ENCODE measurements at regions not wholly inside any gene's neighbourhood (a gene's known extent, or its start where the extent isn't known, plus 50 kb on each side); places are given as distances from the start of the nearest gene placed in this dataset.
A peak's percentile ranks its signal among the peaks of the same experiment; 100 is the strongest.

DNA sequence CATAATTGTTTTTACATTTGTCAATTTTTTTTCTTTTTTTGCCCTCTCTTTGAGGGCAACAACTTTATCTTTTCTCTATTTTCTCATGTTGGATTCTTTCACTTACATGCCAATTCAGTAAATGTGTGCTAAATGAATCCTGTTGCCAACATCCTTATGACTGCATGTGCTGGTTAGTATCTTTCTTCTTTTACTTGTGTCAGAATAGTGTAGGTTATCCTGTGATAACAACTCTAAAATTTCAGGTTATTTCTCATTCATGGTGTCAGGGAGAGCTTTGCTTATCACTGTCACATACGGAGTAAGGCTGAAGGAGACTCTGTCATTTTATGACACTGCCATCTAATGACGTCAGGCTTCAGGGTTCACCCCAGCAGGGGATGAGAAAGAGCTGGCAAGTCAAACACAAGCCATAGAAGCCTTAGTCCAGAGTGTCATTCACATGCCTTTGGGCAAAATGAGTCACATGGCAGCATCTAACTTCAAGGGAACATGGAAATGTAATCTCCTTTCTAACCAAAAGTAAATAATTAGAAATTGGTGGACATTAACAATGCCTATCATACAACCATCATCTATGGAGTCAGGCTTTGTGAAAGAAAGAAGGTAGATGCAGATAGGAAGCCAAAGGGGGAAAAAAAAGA is 242.5 kb upstream of the ATP2B1 start:
- Histone ChIP-seq H3K4me3 (ENCODE audit: low read length) (no peak overlapping the region), H3K9ac (ENCODE audit: low read length) (no peak overlapping the region), H3K79me2 (ENCODE audit: control insufficient read depth, insufficient read depth, low read length) (no peaks in the 10 kb centered on the region), H2BK15ac (replicated peaks; ENCODE audit: low read depth) (no peak overlapping the region), H3K27ac (ENCODE audit: low read depth, low read length) (no peak overlapping the region), H3K27me3 (ENCODE audit: insufficient read depth, low read length, poor library complexity) (no peaks in the 10 kb centered on the region), H2BK5ac (ENCODE audit: low read length) (no peak overlapping the region), H3K4me1 (ENCODE audit: control insufficient read depth, low read depth, low read length) (no peaks in the 10 kb centered on the region), H4K8ac (ENCODE audit: low read depth, low read length) (no peak overlapping the region), H2AK5ac (ENCODE audit: low read length) (no peak overlapping the region), H4K5ac (ENCODE audit: low read length) (no peak overlapping the region), H3K56ac (ENCODE audit: low read length) (no peak overlapping the region), H3K4ac (ENCODE audit: low read depth, low read length) (no peak overlapping the region), H3K23ac (ENCODE audit: low read length) (no peak overlapping the region), H3K36me3 (ENCODE audit: control insufficient read depth, insufficient read depth, low read length) (no peaks in the 10 kb centered on the region), H3K4me2 (ENCODE audit: low read length) (no peak overlapping the region), H3K79me1 (ENCODE audit: low read length) (no peaks in the 10 kb centered on the region), H3K18ac (ENCODE audit: low read length) (no peak overlapping the region), H2BK120ac (ENCODE audit: low read depth, low read length) (no peak overlapping the region)
- no CpG with 5 or more reads among the region's 2 CpGs for WGBS (ENCODE audit: extremely low coverage, insufficient coverage, low lambda C conversion rate)
- peak; percentile 48 for DNase-seq

DNA sequence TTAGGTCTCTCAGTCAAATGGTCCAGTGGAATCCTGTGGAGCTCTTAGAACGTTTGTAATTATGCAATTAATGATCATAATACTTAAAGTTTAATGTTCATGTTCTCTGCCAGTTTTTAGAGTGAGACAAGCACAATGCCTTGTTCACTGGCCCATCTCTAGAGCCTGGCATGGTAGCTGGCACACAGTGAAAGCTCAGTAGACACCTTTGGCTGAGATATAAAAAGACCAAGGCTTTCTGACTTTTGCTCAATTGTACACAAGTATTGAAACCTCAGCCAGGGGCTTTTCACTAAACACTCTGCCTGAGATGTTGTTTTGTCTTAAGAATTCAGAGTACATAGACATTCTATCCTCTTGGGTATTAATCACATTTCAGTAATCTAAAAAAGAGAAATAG is 241.8 kb upstream of the ATP2B1 start:
- no peaks in the 10 kb centered on the region for H3K27me3 ChIP-seq (ENCODE audit: insufficient read depth, low read length, poor library complexity)
- H3K4ac ChIP-seq (ENCODE audit: low read depth, low read length): no peak overlapping the region
- H3K79me2 ChIP-seq (ENCODE audit: control insufficient read depth, insufficient read depth, low read length): no peaks in the 10 kb centered on the region
- no peak overlapping the region for H3K27ac ChIP-seq (ENCODE audit: low read depth, low read length)
- no peaks in the 10 kb centered on the region for H3K79me1 ChIP-seq (ENCODE audit: low read length)
- H2AK5ac ChIP-seq (ENCODE audit: low read length): no peak overlapping the region
- no peak overlapping the region for H4K5ac ChIP-seq (ENCODE audit: low read length)
- DNase-seq: no peak
- no peak overlapping the region for H2BK5ac ChIP-seq (ENCODE audit: low read length)
- no peak overlapping the region for H3K9ac ChIP-seq (ENCODE audit: low read length)
- no CpG with 5 or more reads among the region's 1 CpG for WGBS (ENCODE audit: extremely low coverage, insufficient coverage, low lambda C conversion rate)
- H3K56ac ChIP-seq (ENCODE audit: low read length): no peak overlapping the region
- H3K4me1 ChIP-seq (ENCODE audit: control insufficient read depth, low read depth, low read length): no peaks in the 10 kb centered on the region
- no peak overlapping the region for H2BK15ac ChIP-seq (replicated peaks; ENCODE audit: low read depth)
- no peak overlapping the region for H3K4me3 ChIP-seq (ENCODE audit: low read length)
- H3K4me2 ChIP-seq (ENCODE audit: low read length): no peak overlapping the region
- no peak overlapping the region for H4K8ac ChIP-seq (ENCODE audit: low read depth, low read length)
- no peak overlapping the region for H3K23ac ChIP-seq (ENCODE audit: low read length)
- peak overlapping the region; percentile 75 for H3K18ac ChIP-seq (ENCODE audit: low read length)
- no peaks in the 10 kb centered on the region for H3K36me3 ChIP-seq (ENCODE audit: control insufficient read depth, insufficient read depth, low read length)
- no peak overlapping the region for H2BK120ac ChIP-seq (ENCODE audit: low read depth, low read length)

DNA sequence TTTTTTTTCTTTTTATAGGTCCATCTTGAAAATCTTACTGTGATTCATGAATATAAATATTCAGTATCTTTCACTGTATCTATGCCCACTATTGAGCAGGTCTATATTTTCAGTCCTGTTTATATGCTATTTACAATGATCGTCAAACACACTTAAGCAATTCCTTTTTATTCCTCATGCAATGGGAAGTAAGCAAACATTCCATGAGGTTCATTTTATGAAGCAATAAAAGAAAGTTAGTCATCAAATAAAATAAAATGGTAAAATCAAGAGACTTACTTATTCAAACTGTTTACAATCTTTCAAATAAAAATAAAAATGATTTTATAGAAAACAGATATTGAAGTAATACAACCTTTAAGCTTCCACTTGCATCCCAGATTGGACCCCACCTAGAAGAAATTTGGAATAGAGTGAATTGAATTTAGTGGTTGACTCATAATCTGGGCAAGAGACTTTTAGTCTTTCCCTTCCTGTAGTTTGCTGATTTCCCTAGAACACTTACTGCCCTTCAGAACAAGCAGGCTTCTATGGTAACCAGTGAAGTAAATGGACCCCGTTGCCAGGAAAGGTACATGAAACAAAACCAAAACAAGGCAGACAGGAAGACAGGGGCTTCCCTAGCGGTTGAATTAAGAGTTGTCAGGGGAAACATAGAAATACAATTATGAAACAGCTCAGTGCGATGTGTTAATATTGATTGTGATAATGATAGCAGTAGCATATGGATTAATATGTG is 241.0 kb upstream of the ATP2B1 start:
- H2AK5ac ChIP-seq (ENCODE audit: low read length): no peak overlapping the region
- no peaks in the 10 kb centered on the region for H3K79me2 ChIP-seq (ENCODE audit: control insufficient read depth, insufficient read depth, low read length)
- H3K4ac ChIP-seq (ENCODE audit: low read depth, low read length): no peak overlapping the region
- WGBS (ENCODE audit: extremely low coverage, insufficient coverage, low lambda C conversion rate): 100% methylated on average over 1 of the region's 4 CpGs
- no peak overlapping the region for H3K4me3 ChIP-seq (ENCODE audit: low read length)
- H3K4me2 ChIP-seq (ENCODE audit: low read length): no peak overlapping the region
- no peak overlapping the region for H4K8ac ChIP-seq (ENCODE audit: low read depth, low read length)
- no peak overlapping the region for H2BK5ac ChIP-seq (ENCODE audit: low read length)
- no peak overlapping the region for H3K18ac ChIP-seq (ENCODE audit: low read length)
- H3K27me3 ChIP-seq (ENCODE audit: insufficient read depth, low read length, poor library complexity): no peaks in the 10 kb centered on the region
- H3K56ac ChIP-seq (ENCODE audit: low read length): no peak overlapping the region
- no peak overlapping the region for H3K23ac ChIP-seq (ENCODE audit: low read length)
- no peak overlapping the region for H3K27ac ChIP-seq (ENCODE audit: low read depth, low read length)
- no peaks in the 10 kb centered on the region for H3K79me1 ChIP-seq (ENCODE audit: low read length)
- no peaks in the 10 kb centered on the region for H3K36me3 ChIP-seq (ENCODE audit: control insufficient read depth, insufficient read depth, low read length)
- no peak overlapping the region for H3K9ac ChIP-seq (ENCODE audit: low read length)
- no peak overlapping the region for H2BK15ac ChIP-seq (replicated peaks; ENCODE audit: low read depth)
- H4K5ac ChIP-seq (ENCODE audit: low read length): no peak overlapping the region
- H2BK120ac ChIP-seq (ENCODE audit: low read depth, low read length): no peak overlapping the region
- H3K4me1 ChIP-seq (ENCODE audit: control insufficient read depth, low read depth, low read length): no peaks in the 10 kb centered on the region
- DNase-seq: peak; percentile 64

DNA sequence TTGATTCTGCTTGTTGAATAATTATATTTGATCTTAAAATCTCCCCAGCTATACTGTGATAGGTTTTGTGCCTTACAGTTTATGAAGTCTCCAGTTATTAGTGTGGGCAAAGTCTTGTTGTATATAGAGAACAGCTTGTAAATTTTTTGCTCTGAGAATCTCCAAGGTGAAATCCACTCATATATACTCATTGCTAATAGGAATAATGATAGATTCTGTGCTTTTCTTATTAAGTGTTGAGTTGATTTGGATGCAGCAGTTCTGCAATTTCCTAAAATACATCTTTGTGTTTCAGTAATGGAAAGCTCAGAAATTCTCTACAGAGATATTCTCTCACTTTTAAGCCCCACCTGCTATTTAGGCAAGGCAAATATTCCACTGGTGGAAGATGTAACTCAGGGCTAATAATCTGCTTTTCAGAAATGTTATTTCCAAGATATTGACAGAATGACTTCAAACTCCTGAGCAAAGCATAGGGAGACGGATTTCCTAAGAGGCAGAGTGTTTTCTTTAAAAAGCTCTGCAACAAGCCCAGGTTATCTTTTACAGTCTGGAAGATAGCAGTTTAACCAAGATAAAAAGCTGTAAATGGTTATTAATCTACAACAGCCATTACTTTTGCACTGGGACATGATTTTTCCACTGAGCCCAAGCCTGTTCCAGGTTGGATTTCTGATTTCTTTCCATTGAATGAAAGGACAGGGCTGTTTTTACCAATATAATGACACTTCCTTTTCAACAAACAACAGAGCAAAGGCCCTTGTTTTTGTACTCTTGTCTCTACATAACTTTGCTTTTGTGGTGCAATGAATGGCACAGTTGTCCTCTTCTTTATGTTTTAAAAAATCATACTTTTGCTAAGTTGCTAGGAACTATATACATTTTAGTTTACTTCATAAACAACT is 239.9 kb upstream of the ATP2B1 start:
- no peak overlapping the region for H3K56ac ChIP-seq (ENCODE audit: low read length)
- H2BK15ac ChIP-seq (replicated peaks; ENCODE audit: low read depth): no peak overlapping the region
- H3K23ac ChIP-seq (ENCODE audit: low read length): no peak overlapping the region
- DNase-seq: no peak
- no peak overlapping the region for H3K9ac ChIP-seq (ENCODE audit: low read length)
- H2AK5ac ChIP-seq (ENCODE audit: low read length): no peak overlapping the region
- H2BK120ac ChIP-seq (ENCODE audit: low read depth, low read length): no peak overlapping the region
- H4K5ac ChIP-seq (ENCODE audit: low read length): no peak overlapping the region
- no peak overlapping the region for H3K4me2 ChIP-seq (ENCODE audit: low read length)
- no peaks in the 10 kb centered on the region for H3K4me1 ChIP-seq (ENCODE audit: control insufficient read depth, low read depth, low read length)
- no CpG with 5 or more reads among the region's 1 CpG for WGBS (ENCODE audit: extremely low coverage, insufficient coverage, low lambda C conversion rate)
- H3K4ac ChIP-seq (ENCODE audit: low read depth, low read length): no peak overlapping the region
- H3K79me2 ChIP-seq (ENCODE audit: control insufficient read depth, insufficient read depth, low read length): no peaks in the 10 kb centered on the region
- no peak overlapping the region for H3K4me3 ChIP-seq (ENCODE audit: low read length)
- no peaks in the 10 kb centered on the region for H3K27me3 ChIP-seq (ENCODE audit: insufficient read depth, low read length, poor library complexity)
- no peak overlapping the region for H4K8ac ChIP-seq (ENCODE audit: low read depth, low read length)
- no peaks in the 10 kb centered on the region for H3K36me3 ChIP-seq (ENCODE audit: control insufficient read depth, insufficient read depth, low read length)
- H3K18ac ChIP-seq (ENCODE audit: low read length): no peak overlapping the region
- H3K27ac ChIP-seq (ENCODE audit: low read depth, low read length): no peak overlapping the region
- no peaks in the 10 kb centered on the region for H3K79me1 ChIP-seq (ENCODE audit: low read length)
- no peak overlapping the region for H2BK5ac ChIP-seq (ENCODE audit: low read length)

DNA sequence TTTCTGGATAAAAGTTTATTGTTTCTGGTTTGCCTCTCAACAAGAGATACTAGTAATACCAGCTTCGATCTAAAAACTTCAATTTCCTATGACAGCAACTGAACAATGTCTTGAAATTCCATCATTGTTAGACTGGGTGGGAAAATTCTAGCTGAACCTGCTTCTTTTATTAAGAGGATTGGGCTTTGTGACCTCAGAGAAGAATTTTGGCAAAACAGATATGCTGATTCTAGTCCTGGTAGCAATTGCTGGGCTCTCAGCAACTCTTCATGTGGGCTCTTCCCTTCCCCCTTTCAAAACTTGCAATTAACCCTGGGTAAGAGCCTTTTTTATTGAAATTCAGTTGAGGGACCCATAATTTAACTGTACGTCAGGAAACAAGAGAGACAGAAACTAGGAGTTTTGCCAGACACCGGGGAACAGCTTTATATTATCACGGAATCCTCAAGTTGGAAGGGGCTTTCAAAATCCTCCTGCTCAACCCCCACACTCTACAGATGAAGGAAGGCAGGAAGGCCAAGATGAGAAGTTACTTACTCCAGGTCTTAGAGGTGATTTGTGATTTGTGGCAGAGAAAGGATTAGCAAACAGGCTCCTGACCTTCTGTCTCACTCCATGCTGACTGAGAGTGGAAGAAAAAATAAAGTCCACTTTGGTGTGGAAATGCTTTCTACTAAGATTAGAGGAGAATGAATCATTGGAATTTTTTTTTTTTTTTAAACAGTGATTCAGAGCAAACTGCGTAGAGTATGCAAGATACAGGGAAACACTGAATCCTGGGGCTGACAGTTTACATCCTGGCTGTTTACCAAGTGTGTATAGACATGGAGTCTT is 239.0 kb upstream of the ATP2B1 start:
- no peaks in the 10 kb centered on the region for H3K36me3 ChIP-seq (ENCODE audit: control insufficient read depth, insufficient read depth, low read length)
- H3K27ac ChIP-seq (ENCODE audit: low read depth, low read length): no peak overlapping the region
- no peak overlapping the region for H3K4me3 ChIP-seq (ENCODE audit: low read length)
- H3K79me1 ChIP-seq (ENCODE audit: low read length): no peaks in the 10 kb centered on the region
- no peak overlapping the region for H2BK5ac ChIP-seq (ENCODE audit: low read length)
- H3K9ac ChIP-seq (ENCODE audit: low read length): no peak overlapping the region
- H3K27me3 ChIP-seq (ENCODE audit: insufficient read depth, low read length, poor library complexity): no peaks in the 10 kb centered on the region
- no peak overlapping the region for H3K23ac ChIP-seq (ENCODE audit: low read length)
- H2BK15ac ChIP-seq (replicated peaks; ENCODE audit: low read depth): no peak overlapping the region
- H3K56ac ChIP-seq (ENCODE audit: low read length): no peak overlapping the region
- H3K79me2 ChIP-seq (ENCODE audit: control insufficient read depth, insufficient read depth, low read length): no peaks in the 10 kb centered on the region
- no peak overlapping the region for H3K4me2 ChIP-seq (ENCODE audit: low read length)
- no peak overlapping the region for H4K8ac ChIP-seq (ENCODE audit: low read depth, low read length)
- no peak overlapping the region for H2AK5ac ChIP-seq (ENCODE audit: low read length)
- no peak overlapping the region for H3K4ac ChIP-seq (ENCODE audit: low read depth, low read length)
- H3K4me1 ChIP-seq (ENCODE audit: control insufficient read depth, low read depth, low read length): no peaks in the 10 kb centered on the region
- peak; percentile 17 for DNase-seq
- H3K18ac ChIP-seq (ENCODE audit: low read length): no peak overlapping the region
- H2BK120ac ChIP-seq (ENCODE audit: low read depth, low read length): peak overlapping the region; percentile 28
- WGBS (ENCODE audit: extremely low coverage, insufficient coverage, low lambda C conversion rate): no CpG with 5 or more reads among the region's 5 CpGs
- H4K5ac ChIP-seq (ENCODE audit: low read length): no peak overlapping the region

Data from mesendoderm (in vitro differentiated cells).